Left renal pelvis (tissue), 4 donors: ENCODE measurements at regions not wholly inside any gene's neighbourhood (a gene's known extent, or its start where the extent isn't known, plus 50 kb on each side); places are given as distances from the start of the nearest gene placed in this dataset.
"Not testable (repeated sequence)": the region's sequence is repeated elsewhere in the genome, so short reads cannot be mapped to it uniquely, and the experiment has no call there.

Source experiments
- DNase-seq, 4 donors: peaks; one replicate each; pipeline ENCODE4 v3.0.0-alpha.2; 2013; ENCODE audit warnings: low read depth in 4 of 4, low spot score in 3 of 4

DNA sequence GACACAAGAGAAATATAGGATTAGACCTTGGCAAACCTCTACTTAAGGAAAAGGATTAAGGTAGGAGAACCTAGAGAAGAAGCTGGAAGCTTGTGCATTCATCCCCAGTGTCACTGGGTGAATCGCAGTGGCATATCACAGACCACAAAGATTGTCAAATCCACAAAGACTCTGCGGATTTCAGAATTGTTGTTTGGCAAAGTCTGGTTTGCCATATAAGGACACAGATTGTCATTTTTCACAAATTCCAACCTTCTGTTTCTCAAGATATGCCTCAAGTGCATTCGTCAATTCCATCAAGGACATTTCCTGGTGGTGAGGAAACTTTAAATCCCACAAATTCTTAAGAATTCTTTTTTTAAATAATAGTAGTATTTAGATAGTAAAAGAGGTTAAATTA is 395.1 kb upstream of the PAPPA start:
- DNase-seq = no peak

DNA sequence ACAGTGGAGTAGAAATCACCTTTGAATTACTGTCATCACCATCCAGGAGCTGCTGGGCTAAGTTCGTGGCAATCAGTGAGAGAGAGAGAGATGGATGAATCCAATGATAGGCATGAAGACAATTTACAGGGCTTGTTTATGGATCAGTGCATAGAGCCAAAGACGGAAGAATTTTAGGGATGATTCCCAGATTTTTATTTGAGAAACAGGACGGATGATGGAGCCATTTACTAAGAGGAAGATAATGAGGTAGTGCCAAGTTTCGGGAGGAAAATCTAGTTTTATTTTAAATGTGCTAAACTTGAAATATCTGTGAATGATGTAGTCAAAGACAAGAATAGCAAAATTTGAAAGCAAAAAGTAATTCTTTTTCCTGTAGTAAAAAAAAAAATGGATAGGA is 394.2 kb upstream of the PAPPA start:
- DNase-seq = no peak

DNA sequence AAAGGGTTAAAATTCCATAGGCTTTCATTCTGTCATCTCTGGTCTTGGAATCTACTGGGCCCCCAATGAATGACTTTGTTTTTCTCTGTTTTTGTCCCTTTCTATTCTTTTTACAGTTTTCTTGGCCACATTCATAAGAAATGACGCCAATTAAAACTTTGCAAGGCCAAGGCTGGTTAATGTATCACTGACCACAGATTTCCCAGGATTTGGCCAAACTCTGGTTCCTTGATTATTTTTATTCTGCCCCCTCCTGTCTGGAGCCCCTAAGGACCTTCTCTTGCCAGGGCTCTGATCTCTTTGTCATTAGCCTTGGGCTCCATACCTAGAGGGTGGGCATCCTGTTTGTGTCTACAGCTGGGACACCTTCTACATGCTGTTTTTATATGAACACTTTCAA is 388.9 kb upstream of the PAPPA start:
- no peak for DNase-seq

DNA sequence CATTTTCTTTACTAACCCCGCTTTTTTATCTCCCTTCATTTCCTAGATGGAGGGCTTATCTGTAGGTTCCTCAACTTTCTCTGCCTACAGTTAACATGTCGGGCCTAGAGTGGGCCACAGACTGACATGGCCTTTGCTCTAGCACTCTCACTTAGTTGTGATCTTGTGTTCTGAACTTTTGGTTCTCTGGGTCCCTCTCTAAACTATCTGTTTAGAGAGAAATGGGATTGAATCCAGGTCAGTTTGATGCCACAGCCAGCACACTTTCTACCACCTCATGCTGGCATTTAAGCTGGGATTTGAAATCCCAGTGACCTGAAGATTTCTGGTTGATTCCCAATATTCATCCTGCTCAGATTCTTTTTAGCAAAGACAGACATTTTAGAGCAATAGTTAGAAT is 388.5 kb upstream of the PAPPA start:
- no peak for DNase-seq

DNA sequence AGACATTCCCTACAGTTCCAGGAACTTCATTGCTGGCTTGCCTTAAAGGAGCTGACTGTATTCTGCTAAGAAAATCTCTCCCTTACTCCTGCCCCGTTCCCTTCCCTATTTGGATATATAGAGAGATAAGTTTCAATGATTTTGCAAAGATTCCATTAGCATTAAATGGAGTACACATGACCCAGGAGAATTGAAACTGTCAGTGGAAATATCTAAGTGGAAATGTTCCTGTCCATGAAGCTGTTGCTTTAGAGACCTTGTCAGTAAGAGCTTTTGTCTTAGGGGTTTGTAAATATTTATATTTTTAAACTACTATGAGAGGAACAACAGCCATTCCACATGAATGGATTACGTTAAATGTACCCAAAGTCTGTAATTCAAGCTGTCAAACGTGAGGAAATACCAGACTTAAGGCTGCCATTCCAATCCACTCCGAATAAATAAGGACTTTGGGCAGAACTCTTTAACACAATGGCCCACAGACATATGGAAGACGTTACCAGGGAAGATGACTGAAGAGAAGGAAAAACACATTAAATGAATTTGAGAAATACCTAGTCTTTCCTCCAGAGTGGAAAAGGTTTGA is 387.1 kb upstream of the PAPPA start:
- no peak for DNase-seq

DNA sequence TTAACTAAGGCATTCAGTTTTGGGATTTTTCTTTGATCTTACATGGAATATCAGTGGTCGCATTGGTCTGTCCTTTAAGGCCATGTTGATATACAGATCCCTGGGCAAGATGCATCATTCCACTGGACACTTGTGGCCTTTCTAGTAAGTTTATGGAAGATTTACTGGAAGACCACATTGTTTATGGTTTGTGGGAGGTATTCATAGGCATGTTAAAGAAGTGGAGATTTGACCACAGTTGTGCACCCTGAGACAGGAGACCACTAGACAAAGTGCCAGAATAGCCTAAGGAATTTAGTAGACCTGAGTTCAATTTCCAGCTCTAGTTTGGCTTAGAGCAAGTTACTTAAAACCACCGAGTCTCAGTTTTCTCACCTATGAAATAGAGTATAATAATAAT is 383.1 kb upstream of the PAPPA start:
- no peak for DNase-seq

DNA sequence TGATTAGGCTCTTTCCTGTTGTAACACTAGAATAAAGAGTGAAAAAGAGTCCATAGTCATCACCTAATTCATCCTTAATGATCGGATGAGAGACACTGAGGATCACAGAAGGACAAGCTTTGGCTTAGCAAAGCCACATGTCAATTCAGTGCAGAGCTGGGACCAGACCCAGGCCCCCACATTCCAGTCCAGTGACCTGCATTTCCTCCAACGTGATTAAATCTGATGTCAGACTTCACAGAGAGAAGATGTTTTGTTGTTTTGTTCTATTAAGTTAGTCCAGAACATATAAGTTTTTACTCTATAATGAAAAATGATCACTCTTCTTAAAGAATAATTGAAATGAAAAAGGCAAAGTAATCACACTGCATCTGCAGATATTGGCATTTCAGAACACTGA is 377.9 kb upstream of the PAPPA start:
- no peak for DNase-seq

DNA sequence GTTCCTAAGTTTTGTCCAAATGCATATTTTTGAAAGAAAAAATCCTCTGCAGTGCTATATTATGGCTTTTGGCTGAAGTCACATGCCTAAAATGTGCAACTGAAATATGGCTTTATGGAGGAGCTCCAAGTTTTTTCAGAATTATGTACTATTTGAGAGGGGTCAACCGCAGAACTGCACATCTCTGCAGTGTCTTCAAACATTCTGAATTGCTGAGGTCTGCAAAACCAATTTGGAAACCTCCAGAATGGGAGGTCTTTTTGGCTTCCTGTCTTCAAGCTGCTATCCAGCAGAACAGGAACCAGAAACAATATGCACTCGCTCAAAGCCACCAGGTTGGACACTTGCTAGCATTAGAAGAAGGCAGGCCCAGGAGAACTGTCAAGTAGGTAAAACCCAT is 376.0 kb upstream of the PAPPA start:
- DNase-seq = peak; percentile 3 to 9 (median 5)

DNA sequence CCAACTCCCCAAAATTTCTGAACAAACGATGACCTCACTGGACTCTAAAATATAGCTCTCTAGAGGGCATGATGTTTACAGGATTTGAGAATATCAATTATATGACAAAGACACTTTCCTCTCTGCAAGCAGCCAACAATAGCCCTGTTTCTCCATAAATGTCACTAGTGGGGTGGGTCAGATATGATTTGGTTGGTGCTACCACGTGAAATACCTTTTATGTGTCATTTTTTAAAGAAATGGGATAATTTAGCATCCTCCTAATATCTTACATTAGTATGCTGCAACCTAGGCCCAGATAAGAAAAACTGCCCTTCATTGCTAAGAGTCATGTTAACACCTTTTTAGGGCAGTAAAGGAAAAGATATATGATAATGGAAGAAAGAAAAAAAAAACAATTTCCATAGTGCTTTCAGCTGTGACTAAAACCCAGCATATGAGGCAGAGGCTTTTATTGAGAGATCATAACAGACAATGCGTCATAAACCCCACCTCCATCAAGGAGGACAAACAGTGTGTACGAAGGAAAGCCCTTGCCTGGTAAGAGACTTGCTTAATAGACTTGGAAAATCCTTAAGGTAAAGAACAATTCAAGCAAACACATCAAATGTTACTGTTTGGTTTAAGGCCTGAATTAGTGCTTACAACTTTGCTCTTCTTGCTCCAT is 372.4 kb upstream of the PAPPA start:
- no peak for DNase-seq

DNA sequence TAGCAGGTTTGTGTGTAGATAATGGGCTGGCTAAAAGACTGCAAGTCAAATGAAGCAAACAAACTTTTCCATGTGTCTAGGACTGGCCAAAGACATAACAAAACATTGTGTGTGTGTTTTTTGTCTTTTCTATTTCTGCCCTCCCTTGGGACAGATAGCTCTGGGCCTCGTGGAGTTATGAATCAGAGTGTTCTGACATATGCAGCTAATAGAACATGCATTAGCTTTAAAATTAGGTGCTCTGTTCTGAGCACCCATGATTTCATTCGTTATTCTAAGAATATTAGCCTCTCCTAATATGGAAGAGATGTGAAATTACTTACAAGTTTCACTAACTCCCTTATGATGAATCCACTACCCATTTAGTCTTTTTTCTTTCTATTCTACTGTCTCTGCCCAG is 367.3 kb upstream of the PAPPA start:
- DNase-seq = no peak

DNA sequence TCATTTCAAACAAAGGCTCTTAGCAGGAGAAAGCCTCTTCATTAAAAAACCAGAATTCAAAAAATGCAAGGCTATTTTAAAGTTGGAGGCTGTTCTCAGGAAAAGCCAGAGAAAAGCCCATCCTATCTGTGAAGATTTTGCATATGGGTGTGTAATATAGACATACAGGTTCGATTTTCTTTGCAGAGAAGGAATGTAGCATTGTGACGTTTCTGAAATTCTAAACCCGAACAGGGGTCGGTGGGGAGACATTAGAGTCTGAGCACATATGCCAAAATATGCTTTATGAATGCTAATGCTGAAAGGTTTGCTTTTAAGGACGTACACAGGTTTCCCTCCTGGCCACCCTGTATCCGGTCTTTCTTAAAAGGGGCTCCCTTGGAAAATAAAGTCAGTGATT is 363.1 kb upstream of the PAPPA start:
- no peak for DNase-seq

DNA sequence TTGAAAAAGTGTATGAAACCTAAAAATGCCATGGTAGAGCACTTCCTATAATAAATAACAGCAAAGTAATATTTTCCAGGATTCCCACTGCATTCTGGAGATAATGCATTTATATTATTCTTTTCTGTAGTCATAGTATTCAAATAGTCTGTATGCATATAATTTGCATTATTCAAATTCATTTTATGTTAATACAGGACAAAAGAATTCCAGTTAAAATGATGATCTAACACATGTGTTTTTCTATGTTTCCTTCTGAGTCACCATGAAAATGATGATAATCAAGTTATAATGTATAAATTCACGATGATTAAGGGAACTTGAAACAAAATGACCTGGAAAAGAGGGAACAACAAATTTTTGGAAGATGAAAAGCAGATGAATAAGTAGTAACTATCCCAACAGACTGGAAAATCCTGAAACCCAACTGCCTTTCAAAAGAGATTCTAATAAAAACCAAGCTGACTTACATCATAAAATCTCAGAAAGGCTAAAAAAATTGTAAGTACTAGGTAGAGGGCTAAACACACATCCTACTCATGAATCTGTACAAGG is 358.6 kb upstream of the PAPPA start:
- DNase-seq = no peak

DNA sequence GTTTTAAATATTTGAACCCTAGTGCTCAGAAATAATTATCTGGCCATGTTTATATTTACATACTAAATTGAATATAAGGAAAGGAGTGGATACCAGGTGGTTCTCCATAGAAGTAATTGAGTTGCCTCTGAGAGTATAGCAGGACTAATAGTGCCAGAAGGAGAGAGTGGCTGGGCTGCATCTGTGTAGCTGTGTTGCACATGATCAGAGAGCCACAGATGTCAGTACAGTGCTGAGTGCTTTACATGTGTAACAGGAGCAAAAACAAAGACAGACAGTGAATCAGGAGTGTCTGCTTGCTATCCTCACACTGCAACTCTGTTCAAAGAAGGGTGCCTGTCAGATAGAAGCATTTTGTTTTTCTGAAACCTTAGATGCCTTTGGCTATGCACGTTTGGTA is 353.9 kb upstream of the PAPPA start:
- no peak for DNase-seq

DNA sequence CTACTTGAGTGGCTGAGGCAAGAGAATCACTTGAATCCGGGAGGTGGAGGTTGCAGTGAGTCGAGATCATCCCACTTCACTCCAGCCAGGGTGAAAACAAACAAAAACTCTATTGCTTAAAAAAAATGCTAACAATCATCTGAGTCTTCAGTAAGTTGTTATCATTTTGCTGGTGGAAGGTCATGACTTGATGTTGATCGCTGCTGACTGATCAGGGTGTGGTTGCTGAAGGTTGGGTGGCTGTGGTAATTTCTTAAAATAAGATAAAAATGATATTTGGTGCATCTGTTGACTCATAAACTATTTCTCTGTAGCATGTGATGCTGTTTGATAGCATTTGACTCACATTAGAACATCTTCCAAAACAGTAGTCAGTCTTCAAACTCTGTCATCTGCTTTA is 349.4 kb upstream of the PAPPA start:
- no peak for DNase-seq

DNA sequence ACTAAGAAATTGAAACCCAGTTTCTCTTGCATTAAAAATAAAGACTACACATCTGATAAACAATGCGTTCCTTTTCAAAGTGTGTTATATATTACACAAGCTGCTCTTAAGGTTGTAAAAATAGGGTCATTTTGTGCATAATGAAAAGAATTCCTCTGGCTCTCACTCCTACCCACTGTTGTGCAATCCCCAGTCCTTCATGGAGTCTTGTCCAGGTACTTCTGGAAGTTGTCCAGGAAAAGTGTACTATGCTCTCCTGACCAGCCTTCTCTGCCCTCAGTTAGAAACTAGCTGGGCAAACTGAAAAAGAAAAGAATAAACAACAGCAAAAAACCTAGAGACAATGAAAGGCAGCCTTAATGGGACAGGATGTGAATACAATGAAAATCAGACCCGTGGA is 345.5 kb upstream of the PAPPA start:
- DNase-seq = no peak

DNA sequence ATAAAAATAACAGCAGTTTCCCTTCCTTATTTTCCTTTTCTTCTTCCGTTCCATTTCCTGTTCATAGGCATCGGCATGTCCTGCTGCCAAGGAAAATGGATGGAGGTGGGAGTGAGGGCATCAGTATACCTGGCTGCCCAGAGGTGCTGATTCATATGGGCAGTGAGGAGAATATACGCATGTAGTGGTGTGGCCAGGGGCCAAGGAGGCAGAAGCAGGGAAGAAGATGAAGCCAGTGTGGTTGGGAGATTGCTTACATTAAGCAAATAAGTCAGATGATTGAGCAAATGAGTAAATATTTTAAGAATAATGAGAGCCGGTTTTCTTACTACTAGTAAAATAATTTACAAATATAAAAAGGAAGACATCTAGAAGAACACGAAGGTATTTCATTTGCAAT is 344.9 kb upstream of the PAPPA start:
- no peak for DNase-seq

DNA sequence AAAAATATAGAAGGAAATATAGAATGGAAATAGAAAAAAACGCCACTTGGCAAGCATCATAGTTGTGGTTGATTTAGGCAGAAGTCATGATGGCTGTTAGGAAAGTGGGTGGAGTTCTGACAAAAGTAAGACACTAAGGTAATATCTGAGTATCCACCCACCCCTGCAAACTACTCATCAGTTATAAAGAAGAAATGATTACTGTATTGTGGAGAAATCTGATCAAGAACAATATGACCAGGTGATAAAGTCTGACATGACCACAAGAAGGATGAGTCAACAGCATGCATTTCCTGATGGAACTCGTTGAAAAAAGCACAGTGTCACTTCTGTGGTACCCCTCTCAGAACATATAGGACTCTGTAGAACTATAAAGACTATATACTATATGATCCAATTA is 343.4 kb upstream of the PAPPA start:
- no peak for DNase-seq

DNA sequence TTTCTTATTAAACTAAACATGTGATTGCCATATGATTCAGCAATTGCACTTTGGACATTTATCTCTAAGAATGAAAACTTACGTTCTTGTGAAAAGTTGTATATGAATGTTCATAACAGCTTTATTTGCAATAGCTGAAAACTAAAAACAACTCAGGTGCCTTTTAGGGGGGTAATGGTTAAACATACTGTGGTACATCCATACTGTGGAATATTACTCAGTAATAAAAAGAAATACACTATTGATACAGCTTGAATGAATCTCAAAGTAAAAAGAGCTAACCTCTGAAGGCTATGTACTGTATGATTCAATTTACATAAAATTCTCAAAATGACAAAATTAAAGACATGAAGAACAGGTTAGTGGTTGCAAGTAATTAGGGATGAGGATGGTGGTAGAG is 339.5 kb upstream of the PAPPA start:
- DNase-seq = no peak

DNA sequence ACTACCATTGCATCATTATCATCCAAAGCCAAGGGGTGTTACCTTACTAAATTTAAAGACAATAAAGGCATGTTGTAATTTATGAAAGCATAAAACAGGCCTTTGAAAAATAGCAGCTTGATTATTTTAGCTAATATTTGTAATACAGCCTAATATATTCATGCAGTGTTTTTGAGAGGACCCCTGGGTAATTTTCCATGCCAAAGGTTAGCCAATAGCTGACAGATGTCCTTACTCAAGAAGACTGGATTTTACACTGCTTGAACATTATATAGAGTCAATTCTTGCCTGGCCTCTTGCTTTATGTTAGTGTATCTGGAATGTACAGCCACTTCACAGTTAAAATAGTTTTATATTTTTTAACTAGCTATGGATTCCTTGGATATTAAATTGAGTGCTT is 337.8 kb upstream of the PAPPA start:
- no peak for DNase-seq

DNA sequence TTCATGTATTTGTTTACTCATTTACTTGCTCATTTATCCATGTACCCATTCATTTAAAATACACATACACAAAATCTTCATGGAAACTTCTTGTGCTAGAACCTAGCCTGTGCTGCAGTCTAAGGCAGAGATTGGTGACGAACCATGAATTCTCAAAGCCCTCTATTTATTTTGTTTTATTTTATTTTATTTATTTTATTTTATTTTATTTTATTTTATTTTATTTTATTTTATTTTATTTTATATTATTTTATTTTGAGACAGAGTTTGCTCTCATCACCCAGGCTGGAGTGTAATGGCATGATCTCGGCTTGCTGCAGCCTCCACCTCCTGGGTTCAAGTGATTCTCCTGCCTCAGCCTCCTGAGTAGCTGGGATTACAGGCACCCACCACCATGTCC is 334.9 kb upstream of the PAPPA start:
- not testable (repeated sequence) for DNase-seq

DNA sequence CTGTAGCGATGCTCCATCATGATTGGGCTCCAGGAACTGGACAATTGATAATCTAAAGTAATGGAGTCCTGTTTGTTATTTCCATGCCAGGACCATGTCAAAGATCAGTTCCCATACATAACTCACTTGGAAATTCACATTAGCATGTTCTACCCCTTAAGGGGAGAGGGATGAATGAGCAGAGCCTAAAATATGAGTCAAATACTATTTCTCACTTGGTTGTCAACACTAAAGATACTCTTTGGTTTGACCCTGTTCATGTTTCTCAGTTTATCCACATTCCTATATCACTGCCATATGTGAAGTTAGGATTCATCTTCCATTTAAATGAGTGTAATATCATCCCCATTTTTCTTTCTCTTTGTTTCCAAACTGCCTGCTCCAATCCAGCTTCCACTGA is 321.6 kb upstream of the PAPPA start:
- no peak for DNase-seq

DNA sequence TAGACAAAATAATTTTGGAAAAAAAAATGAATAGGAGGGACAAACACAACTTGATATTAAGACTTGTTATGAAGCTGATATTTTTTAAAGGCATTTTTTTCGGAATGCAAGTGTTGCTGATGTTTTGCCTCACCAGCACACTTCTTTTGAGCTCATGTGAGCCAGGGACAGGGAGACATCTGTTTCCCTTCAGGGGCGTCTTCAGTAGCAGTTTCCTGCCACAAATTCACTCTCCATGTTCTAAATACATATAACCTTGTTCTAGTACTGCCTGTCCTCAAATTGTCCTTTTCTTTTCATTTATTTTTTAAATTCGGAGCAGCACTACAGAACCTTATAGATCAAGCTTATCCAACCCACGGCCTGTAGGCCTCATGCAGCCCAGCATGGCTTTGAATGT is 316.0 kb upstream of the PAPPA start:
- no peak for DNase-seq

DNA sequence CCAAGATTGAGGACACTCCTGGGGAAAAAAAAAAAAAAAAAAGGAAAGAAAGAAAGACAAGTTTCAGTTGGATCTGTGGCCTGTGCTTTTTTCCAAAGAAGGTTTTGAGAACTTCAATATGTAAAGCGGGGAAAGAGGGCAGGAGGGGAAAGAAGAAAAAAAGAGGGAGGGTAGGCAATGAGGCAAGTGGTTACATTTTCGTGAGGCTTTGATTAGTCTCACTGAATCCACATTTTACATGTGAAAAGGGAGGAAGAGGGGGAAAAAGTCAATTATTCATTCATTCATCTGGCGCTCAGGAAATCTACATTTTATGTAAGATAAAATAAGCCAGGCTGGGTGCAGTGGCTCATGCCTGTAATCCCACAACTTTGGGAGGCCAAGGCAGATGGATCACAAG is 315.2 kb upstream of the PAPPA start:
- DNase-seq = no peak
